Tibial nerve (tissue), 4 donors: ENCODE measurements at regions not wholly inside any gene's neighbourhood (a gene's known extent, or its start where the extent isn't known, plus 50 kb on each side); places are given as distances from the start of the nearest gene placed in this dataset.

Source experiments
- DNase-seq, 2 donors: peaks; one replicate each; pipeline ENCODE4 v3.0.0-alpha.2; 2019; ENCODE audit warnings: low spot score in 2 of 2
- H3K27ac ChIP-seq, 4 donors: fragments of 200-600 bp; sonication (generic) in 3 of 4; one replicate each; pipeline ENCODE4 v1.5.1; 2017 to 2019; ENCODE audit warnings: mild to moderate bottlenecking in 1 of 4
- H3K27me3 ChIP-seq, 2 donors: fragments of 200-600 bp; sonication (generic) in 1 of 2; one replicate each; pipeline versions ENCODE4 v1.5.1 to v1.6.0; 2017 to 2019
- H3K36me3 ChIP-seq, 3 donors: fragments of 200-600 bp; sonication (generic); one replicate each; pipeline ENCODE4 v1.5.1; 2018 to 2019
- H3K4me1 ChIP-seq, 4 donors: fragments of 200-600 bp; sonication (generic) in 3 of 4; one replicate each; pipeline ENCODE4 v1.5.1; 2017 to 2019
- H3K4me3 ChIP-seq, 4 donors: fragments of 200-600 bp; sonication (generic) in 3 of 4; one replicate each; pipeline ENCODE4 v1.5.1; 2017 to 2019; ENCODE audit warnings: mild to moderate bottlenecking in 1 of 4, moderate library complexity in 1 of 4
- H3K9me3 ChIP-seq, 4 donors: fragments of 200-600 bp; sonication (generic) in 3 of 4; one replicate each; pipeline ENCODE4 v1.5.1; 2017 to 2019
- EP300 ChIP-seq, 2 donors: sonication (generic); formaldehyde crosslinking; IDR thresholded peaks; one replicate each; pipeline ENCODE4 v1.6.1; 2017; ENCODE audit warnings: antibody characterized with exemption in 2 of 2, mild to moderate bottlenecking in 1 of 2
- POLR2A ChIP-seq, 2 donors: fragments of 450-650 bp; IDR thresholded peaks; one replicate each; pipeline ENCODE4 v1.6.1; 2017; ENCODE audit warnings: antibody characterized with exemption in 2 of 2, mild to moderate bottlenecking in 2 of 2, moderate library complexity in 2 of 2
- WGBS, 2 donors: methylation state at CpG; one replicate each; pipeline ENCODE4 v1.1.5; 2018; 5-methylcytosine and 5-hydroxymethylcytosine counted together
- TF ChIP-seq, protein P1 (sequence below), 5 experiments: fragments of 200-600 bp in 3 of 5; fragments of 450-650 bp in 2 of 5; sonication (generic) in 3 of 5; IDR thresholded peaks; one replicate each; pipeline ENCODE4 v1.5.1; 2016 to 2019; ENCODE audit warnings: antibody characterized with exemption in 5 of 5, mild to moderate bottlenecking in 3 of 5, moderate library complexity in 2 of 5

DNA sequence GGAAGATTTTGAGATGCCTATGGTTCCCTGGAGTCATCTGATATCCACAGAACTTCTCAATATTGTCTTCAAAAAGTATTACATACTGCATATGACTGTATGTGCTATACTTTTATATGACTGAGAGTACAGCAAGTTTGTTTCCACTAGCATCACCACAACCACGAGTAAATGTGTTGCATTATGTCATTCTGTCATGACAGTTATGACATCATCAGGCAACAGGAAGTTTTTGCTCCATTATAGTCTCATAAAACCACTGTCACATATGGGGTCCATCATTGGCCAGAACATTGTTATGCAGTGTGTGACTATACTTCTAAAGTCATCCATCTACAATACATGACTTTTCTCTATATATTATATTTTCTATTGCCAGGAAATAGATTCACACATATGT lies 831.7 kb downstream of the SEMA5A start:
- Histone ChIP-seq H3K27me3 (no peaks in the 10 kb centered on the region), H3K36me3 (no peaks in the 10 kb centered on the region), H3K4me3 (no peak overlapping the region), H3K4me1 (no peaks in the 10 kb centered on the region), H3K9me3 (no peaks in the 10 kb centered on the region), H3K27ac (no peak overlapping the region)
- no peak for DNase-seq
- WGBS, 2 donors: 60 to 86% methylated on average over 1 of the region's 1 CpG
- TF ChIP-seq EP300 (IDR thresholded peaks at IDR 0.05) (no peak), POLR2A (IDR thresholded peaks at IDR 0.05) (no peak)
- TF ChIP-seq, protein P1, sequence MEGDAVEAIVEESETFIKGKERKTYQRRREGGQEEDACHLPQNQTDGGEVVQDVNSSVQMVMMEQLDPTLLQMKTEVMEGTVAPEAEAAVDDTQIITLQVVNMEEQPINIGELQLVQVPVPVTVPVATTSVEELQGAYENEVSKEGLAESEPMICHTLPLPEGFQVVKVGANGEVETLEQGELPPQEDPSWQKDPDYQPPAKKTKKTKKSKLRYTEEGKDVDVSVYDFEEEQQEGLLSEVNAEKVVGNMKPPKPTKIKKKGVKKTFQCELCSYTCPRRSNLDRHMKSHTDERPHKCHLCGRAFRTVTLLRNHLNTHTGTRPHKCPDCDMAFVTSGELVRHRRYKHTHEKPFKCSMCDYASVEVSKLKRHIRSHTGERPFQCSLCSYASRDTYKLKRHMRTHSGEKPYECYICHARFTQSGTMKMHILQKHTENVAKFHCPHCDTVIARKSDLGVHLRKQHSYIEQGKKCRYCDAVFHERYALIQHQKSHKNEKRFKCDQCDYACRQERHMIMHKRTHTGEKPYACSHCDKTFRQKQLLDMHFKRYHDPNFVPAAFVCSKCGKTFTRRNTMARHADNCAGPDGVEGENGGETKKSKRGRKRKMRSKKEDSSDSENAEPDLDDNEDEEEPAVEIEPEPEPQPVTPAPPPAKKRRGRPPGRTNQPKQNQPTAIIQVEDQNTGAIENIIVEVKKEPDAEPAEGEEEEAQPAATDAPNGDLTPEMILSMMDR (IDR thresholded peaks at IDR 0.05): no peak

DNA sequence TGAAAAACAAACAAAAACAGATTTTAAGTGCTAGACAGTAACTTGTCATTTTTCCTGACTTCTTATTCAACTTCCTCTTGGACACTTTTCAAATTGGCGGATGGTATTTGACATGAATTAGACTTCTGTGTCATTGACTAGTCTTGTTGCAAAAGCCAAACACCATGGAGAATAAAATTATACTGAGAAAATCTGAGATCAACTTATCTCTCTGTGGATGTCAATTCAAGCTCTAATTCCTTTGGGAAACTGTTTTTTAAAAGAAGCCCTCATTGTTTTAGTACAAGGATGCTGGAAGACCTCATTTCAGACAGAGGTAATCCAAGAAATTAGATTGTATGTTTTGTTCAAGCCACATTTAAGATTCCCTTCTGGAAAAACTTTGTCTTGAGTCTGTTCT lies 831.0 kb downstream of the SEMA5A start:
- H3K27ac ChIP-seq: no peak overlapping the region
- H3K9me3 ChIP-seq: no peaks in the 10 kb centered on the region
- no peak for TF ChIP-seq EP300 (IDR thresholded peaks at IDR 0.05)
- TF ChIP-seq, protein P1 (IDR thresholded peaks at IDR 0.05): no peak
- TF ChIP-seq POLR2A (IDR thresholded peaks at IDR 0.05): no peak
- no peaks in the 10 kb centered on the region for H3K27me3 ChIP-seq
- 61 to 64% methylated on average over 1 of the region's 1 CpG for WGBS, 2 donors
- no peaks in the 10 kb centered on the region for H3K36me3 ChIP-seq
- no peak overlapping the region for H3K4me3 ChIP-seq
- DNase-seq: no peak
- no peaks in the 10 kb centered on the region for H3K4me1 ChIP-seq

DNA sequence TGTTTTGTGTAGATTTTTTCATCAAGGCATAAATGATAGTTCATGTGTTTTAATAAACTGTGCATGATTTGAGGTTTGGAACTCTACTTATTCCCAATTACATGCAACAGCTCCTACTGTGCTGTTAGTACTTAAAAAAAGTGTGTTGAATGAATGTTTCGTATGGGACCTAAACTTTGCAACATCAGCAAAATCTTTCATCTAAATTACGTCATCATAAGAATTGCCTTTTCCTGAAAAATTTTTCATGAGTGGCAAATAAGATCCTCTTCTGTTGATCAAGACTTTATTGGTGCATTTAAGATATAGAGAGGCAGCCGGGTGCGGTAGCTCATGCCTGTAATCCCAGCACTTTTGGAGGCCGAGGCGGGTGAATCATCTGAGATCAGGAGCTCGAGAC lies 826.1 kb downstream of the SEMA5A start:
- 84 to 92% methylated on average over 7 of the region's 7 CpGs for WGBS, 2 donors
- TF ChIP-seq POLR2A (IDR thresholded peaks at IDR 0.05) (no peak), EP300 (IDR thresholded peaks at IDR 0.05) (no peak)
- TF ChIP-seq, protein P1 (IDR thresholded peaks at IDR 0.05): no peak
- DNase-seq: no peak

DNA sequence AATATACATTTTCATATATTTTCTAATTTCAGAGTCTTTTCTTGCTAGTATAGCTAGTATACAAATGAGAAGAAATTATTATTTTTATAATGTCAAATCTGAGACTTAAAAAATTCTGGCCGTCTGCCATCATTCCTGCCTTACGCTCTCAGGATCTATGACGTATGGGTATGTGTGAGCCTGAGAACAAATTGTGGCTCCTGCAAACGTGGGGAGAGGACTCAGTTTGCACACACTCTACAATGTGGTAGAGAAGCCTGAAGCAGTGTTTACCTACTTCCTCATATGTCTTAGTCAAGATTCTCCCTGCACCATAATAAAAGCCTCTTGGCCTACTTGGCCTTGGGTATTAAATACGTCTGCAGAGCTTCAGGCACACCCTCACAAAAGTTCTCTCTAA lies 825.4 kb downstream of the SEMA5A start:
- Histone ChIP-seq H3K27ac (no peak overlapping the region), H3K9me3 (no peaks in the 10 kb centered on the region), H3K4me3 (no peak overlapping the region), H3K36me3 (no peaks in the 10 kb centered on the region), H3K4me1 (no peaks in the 10 kb centered on the region), H3K27me3 (no peaks in the 10 kb centered on the region)
- TF ChIP-seq POLR2A (IDR thresholded peaks at IDR 0.05) (no peak), EP300 (IDR thresholded peaks at IDR 0.05) (no peak)
- TF ChIP-seq, protein P1 (IDR thresholded peaks at IDR 0.05): no peak
- no peak for DNase-seq
- 57 to 58% methylated on average over 5 of the region's 5 CpGs for WGBS, 2 donors

More for the DNA sequence above, 826.1 kb downstream of the SEMA5A start:
- no peaks in the 10 kb centered on the region for H3K36me3 ChIP-seq
- H3K27ac ChIP-seq: no peak overlapping the region
- no peaks in the 10 kb centered on the region for H3K27me3 ChIP-seq
- H3K4me1 ChIP-seq: no peaks in the 10 kb centered on the region
- no peak overlapping the region for H3K4me3 ChIP-seq
- H3K9me3 ChIP-seq: no peaks in the 10 kb centered on the region

DNA sequence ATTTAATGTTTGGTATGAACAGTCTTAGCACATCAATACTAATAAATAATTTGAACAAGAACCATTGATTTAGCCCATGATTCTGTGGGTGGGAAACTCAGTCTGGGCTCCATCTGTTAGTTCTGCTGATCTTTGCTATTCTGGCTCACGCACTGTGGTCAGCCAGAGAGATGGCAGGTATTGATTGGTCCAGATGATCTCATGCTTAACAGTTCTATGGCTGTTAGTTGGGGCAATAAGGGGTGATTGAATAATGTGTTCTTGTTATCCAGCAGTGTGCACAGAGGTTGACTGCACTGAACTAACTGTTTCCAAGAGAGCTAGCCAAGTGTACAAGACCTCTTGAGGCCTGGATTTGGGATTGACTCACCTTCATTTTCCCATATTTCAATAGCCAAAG lies 824.3 kb downstream of the SEMA5A start:
- no peak overlapping the region for H3K27ac ChIP-seq
- no peak for DNase-seq
- 65 to 71% methylated on average over 1 of the region's 1 CpG for WGBS, 2 donors
- TF ChIP-seq, protein P1 (IDR thresholded peaks at IDR 0.05): no peak
- TF ChIP-seq POLR2A (IDR thresholded peaks at IDR 0.05): no peak
- no peak for TF ChIP-seq EP300 (IDR thresholded peaks at IDR 0.05)
- no peaks in the 10 kb centered on the region for H3K4me1 ChIP-seq
- no peaks in the 10 kb centered on the region for H3K36me3 ChIP-seq
- H3K9me3 ChIP-seq: no peaks in the 10 kb centered on the region
- no peaks in the 10 kb centered on the region for H3K27me3 ChIP-seq
- H3K4me3 ChIP-seq: no peak overlapping the region
